Body of pancreas (tissue), 4 donors: ENCODE measurements at regions not wholly inside any gene's neighbourhood (a gene's known extent, or its start where the extent isn't known, plus 50 kb on each side); places are given as distances from the start of the nearest gene placed in this dataset.

Experiments
- ATAC-seq: fragments of 150-250 bp; one replicate; pipeline ENCODE4 v1.9.1; 2016
- DNase-seq, 4 donors: peaks; one replicate each; pipeline ENCODE4 v3.0.0-alpha.2; 2019
- H3K27ac ChIP-seq, 4 donors: fragments of 200-600 bp; sonication (generic); 1 replicate in 3 of 4; 2 replicates in 1 of 4; pipeline versions ENCODE4 v1.5.1 to v1.6.1; 2016 to 2019; ENCODE audit warnings: mild to moderate bottlenecking in 1 of 4, mixed read lengths in 1 of 4, moderate library complexity in 1 of 4
- H3K27me3 ChIP-seq, 2 donors: fragments of 200-600 bp; sonication (generic); one replicate each; pipeline ENCODE4 v1.6.0; 2016; ENCODE audit warnings: mild to moderate bottlenecking in 1 of 2
- H3K36me3 ChIP-seq, 2 donors: fragments of 200-600 bp; sonication (generic); replicated peaks in 1 of 2; 2 replicates each; pipeline ENCODE4 v1.5.1; 2016; ENCODE audit warnings: low read depth in 2 of 2; ENCODE audit not compliant: insufficient read depth in 1 of 2
- H3K4me1 ChIP-seq: fragments of 200-600 bp; sonication (generic); one replicate; pipeline ENCODE4 v1.6.0; 2016
- H3K4me3 ChIP-seq, 2 donors: fragments of 200-600 bp; sonication (generic); 1 replicate in 1 of 2; 2 replicates in 1 of 2; pipeline ENCODE4 v1.5.1; 2016 to 2019
- H3K9me3 ChIP-seq, 3 donors: fragments of 200-600 bp; sonication (generic); 1 replicate in 2 of 3; 2 replicates in 1 of 3; pipeline ENCODE4 v1.5.1; 2016
- CTCF ChIP-seq, 7 experiments: fragments of 450-650 bp in 4 of 7; fragments of 200-600 bp in 3 of 7; sonication (generic) in 3 of 7; IDR thresholded peaks; one replicate each; pipeline ENCODE4 v1.5.1; 2016 to 2019; ENCODE audit warnings: antibody characterized with exemption in 7 of 7
- POLR2A ChIP-seq, 3 donors: fragments of 450-650 bp; IDR thresholded peaks; one replicate each; pipeline ENCODE4 v1.6.1; 2016; ENCODE audit warnings: antibody characterized with exemption in 3 of 3, mild to moderate bottlenecking in 2 of 3
- WGBS, 2 donors: methylation state at CpG; one replicate each; pipeline ENCODE4 v1.1.5; 2017; 5-methylcytosine and 5-hydroxymethylcytosine counted together
- intact Hi-C: fragments of 100-400 bp; cut with DNase I; formaldehyde crosslinking; loops from one replicate; pipeline ENCODE4 v1.15.1; 2023

- Histone ChIP-seq H3K4me1 (no peaks in the 10 kb centered on the region), H3K9me3 (no peaks in the 10 kb centered on the region), H3K4me3 (no peak overlapping the region), H3K36me3 (no peaks in the 10 kb centered on the region), H3K27ac (no peak overlapping the region), H3K27me3 (no peaks in the 10 kb centered on the region)
- no peak for TF ChIP-seq CTCF (IDR thresholded peaks at IDR 0.05)
- TF ChIP-seq POLR2A (IDR thresholded peaks at IDR 0.05): no peak
- no peak for DNase-seq
- intact Hi-C loops: no loop called here
- 62 to 72% methylated on average over 2 of the region's 2 CpGs for WGBS, 2 donors
- ATAC-seq: no peak
These were observed 104.6 kb upstream of the RMDN2 start for GRCh38 chr2:37820471-37820986.

DNA sequence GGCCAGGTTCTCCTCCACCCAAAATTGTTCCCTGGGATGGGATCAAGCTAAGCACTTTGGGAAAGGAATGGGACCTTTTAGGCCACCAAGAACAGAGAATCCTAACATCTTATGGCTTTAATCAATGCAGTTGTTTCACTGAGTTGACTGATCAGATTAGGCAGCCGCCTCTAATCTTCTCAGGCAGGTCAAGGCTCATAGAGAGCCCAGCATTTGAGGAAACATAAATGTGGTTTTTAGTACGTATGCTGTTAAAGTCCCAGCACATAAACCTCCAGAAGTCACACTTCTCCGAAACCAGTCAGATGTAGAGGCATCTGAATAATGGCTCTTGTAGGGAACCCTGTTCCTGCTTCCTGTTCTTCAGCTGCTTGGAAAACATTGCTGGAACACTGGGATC is 99.5 kb upstream of the RMDN2 start:
- H3K4me3 ChIP-seq: no peak overlapping the region
- H3K4me1 ChIP-seq: no peaks in the 10 kb centered on the region
- 63 to 79% methylated on average over 3 of the region's 3 CpGs for WGBS, 2 donors
- no peak overlapping the region for H3K27ac ChIP-seq
- no peaks in the 10 kb centered on the region for H3K9me3 ChIP-seq
- DNase-seq (no peak), ATAC-seq (no peak)
- H3K27me3 ChIP-seq: no peaks in the 10 kb centered on the region
- TF ChIP-seq POLR2A (IDR thresholded peaks at IDR 0.05) (no peak), CTCF (IDR thresholded peaks at IDR 0.05) (no peak)
- no peaks in the 10 kb centered on the region for H3K36me3 ChIP-seq
- intact Hi-C loops: no loop called here

DNA sequence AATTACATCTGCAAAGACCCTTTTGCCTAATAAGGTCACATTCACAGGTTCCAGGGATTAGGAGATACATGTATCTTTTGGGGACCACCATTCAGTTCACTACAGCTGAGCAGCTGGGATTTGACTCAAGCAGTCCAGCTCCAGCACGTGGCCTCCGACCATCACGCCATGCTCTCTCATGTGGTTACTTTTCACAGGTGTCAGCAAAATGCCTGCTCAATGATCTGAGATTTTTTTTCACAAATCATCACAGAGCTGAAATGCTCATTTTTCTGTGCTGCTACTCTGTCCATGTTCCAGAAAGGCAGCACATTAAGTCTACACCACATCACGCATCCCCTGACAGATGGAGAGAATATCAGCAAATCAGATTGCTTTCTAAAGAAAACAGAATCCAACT is 98.5 kb upstream of the RMDN2 start:
- 83 to 91% methylated on average over 4 of the region's 4 CpGs for WGBS, 2 donors
- DNase-seq (no peak), ATAC-seq (no peak)
- H3K27ac ChIP-seq: no peak overlapping the region
- intact Hi-C loops: no loop called here
- no peaks in the 10 kb centered on the region for H3K9me3 ChIP-seq
- H3K4me3 ChIP-seq: no peak overlapping the region
- H3K36me3 ChIP-seq: no peaks in the 10 kb centered on the region
- no peaks in the 10 kb centered on the region for H3K27me3 ChIP-seq
- no peaks in the 10 kb centered on the region for H3K4me1 ChIP-seq
- TF ChIP-seq POLR2A (IDR thresholded peaks at IDR 0.05): no peak
- no peak for TF ChIP-seq CTCF (IDR thresholded peaks at IDR 0.05)

GRCh38 chr2:37827455-37827854 is 97.6 kb upstream of the RMDN2 start:
- H3K4me3 ChIP-seq: no peak overlapping the region
- TF ChIP-seq CTCF (IDR thresholded peaks at IDR 0.05) (no peak), POLR2A (IDR thresholded peaks at IDR 0.05) (no peak)
- H3K9me3 ChIP-seq: no peaks in the 10 kb centered on the region
- H3K4me1 ChIP-seq: no peaks in the 10 kb centered on the region
- ATAC-seq (no peak), DNase-seq (no peak)
- WGBS, 2 donors: 73 to 76% methylated on average over 7 of the region's 7 CpGs
- H3K36me3 ChIP-seq: no peaks in the 10 kb centered on the region
- H3K27me3 ChIP-seq: no peaks in the 10 kb centered on the region
- H3K27ac ChIP-seq: no peak overlapping the region
- intact Hi-C loops: no loop called here

- no peaks in the 10 kb centered on the region for H3K36me3 ChIP-seq
- DNase-seq: no peak
- TF ChIP-seq POLR2A (IDR thresholded peaks at IDR 0.05): no peak
- TF ChIP-seq CTCF (IDR thresholded peaks at IDR 0.05): no peak
- H3K9me3 ChIP-seq: no peaks in the 10 kb centered on the region
- intact Hi-C loops: no loop called here
- no peak overlapping the region for H3K4me3 ChIP-seq
- H3K27ac ChIP-seq: no peak overlapping the region
- H3K27me3 ChIP-seq: no peaks in the 10 kb centered on the region
- ATAC-seq: no peak
- WGBS, 2 donors: 42 to 47% methylated on average over 6 of the region's 6 CpGs
- no peaks in the 10 kb centered on the region for H3K4me1 ChIP-seq
These were observed 97.1 kb upstream of the RMDN2 start for GRCh38 chr2:37827911-37828511.
